GM11168 (cell line): ENCODE measurements at regions not wholly inside any gene's neighbourhood (a gene's known extent, or its start where the extent isn't known, plus 50 kb on each side); places are given as distances from the start of the nearest gene placed in this dataset.

Source experiments
- in situ Hi-C: fragments of 300-500 bp; cut with MboI; formaldehyde crosslinking; loops from one replicate; pipeline ENCODE4 v1.12.0; 2022; ENCODE audit warnings: low sequenced_read_pairs; ENCODE audit not compliant: unreplicated experiment

DNA sequence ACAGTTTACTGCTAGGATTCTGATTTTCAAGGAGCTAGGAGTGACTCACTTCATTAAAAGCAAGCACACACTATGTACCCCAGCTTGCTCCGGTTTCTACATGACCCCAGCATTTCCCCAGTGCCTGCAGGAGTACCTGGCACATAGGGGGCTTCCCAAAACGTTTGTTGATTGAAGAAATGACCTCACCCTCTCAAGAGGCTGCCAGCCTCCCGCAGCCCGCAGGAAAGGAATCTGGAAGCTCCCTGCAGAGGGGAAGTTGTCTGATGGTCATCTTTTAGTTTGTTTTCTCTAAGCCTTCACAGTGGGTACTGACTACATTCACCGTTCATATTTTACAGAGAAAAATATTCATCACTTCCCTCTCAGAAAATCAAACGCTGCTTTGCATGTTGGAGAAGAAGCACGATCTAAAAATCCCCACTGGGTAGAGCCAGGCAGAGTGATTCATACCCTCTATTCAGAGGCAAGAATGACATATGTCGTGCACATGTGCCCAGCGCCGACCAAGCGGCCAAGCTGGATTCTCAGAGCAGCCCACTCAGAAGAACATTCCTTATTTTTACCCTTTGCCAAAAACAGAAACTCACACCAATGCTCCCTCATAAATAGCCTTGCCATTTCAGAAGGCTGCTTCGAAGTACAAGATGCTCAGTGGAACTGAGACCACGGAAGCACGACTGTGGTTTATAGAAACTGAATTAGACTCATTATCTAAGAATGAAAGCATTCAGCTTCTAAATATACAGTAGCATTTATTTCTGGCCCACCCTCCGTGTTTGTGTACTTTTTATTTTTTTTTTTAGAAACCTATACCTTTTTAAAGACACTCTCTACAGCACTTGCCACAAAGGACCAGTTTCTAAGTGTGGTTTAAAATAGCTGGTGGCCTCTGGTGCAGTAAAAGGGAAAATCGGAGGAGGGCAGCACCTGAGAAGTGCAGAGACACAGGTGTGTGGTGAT, 143.2 kb downstream of the MIS18A start:
- in situ Hi-C loops: no loop called here

DNA sequence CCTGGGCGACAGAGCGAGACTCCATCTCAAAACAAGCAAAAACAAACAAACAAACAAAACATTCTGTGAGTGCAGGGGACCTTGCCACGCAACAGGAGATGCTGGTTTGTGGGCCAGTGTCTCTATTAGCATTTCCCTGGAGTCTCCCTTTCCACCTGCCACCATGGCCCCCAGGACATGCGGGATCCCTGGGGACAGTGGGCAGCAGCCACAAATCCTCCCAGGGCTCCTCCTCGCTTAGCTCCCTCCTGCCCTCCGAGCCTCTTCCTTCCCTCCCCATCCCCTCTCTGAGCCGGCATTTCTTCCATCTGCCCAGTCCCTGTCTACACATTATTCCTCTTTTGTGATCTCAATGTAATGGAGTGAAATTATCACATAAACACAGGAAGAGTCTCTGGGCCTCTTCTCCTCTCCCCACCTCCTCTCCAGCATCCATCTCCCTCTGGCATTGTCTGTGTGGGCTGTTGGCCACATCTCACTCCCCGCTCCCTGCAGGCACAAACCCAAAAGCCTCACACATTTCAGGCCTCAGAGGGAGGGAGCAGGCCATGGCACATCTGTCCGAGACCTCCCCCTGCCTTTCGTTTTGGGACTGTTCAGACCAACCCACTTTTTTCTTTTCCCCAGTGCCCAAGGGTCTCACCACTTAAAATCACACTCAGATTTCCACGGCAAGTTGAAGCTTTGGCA, 144.3 kb downstream of the MIS18A start:
- in situ Hi-C loops: no loop called here

DNA sequence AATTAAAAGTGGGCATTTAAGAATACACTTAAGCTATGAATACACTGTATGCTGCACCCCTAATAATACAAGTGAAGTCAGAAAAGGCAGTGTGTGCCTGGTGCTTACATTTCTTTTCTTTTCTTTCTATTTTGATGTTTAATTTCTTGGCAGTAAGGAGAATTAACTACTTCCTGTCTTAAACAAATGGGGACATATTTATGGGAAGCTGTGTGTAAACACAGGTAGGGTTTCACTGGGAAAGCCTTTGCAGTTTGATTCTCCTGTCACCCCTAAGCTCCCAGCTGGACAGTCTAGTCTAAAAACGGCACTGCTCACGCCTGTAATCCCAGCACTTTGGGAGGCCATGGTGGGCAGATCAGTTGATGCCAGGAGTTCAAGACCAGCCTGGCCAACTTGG, 146.0 kb downstream of the MIS18A start:
- in situ Hi-C loops: no loop called here

DNA sequence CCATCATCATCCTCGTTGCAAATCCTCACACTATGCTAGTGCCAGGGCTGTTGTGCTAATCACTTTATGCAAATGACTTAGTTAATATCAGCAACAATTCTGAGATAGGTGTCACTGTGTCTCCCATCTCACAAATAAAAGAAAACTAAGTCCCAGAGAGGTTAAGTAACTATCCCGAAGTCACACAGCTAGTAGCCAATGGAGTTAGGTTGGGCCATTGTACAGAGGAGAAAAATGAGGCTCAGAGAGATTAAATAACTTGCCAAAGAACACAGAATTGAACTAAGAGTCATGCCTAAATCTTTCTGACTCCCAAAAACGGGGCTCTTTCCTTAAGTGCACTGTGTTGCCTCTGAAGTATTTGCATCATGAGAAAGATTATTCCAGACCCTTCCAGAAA, 146.4 kb downstream of the MIS18A start:
- in situ Hi-C loops: no loop called here

DNA sequence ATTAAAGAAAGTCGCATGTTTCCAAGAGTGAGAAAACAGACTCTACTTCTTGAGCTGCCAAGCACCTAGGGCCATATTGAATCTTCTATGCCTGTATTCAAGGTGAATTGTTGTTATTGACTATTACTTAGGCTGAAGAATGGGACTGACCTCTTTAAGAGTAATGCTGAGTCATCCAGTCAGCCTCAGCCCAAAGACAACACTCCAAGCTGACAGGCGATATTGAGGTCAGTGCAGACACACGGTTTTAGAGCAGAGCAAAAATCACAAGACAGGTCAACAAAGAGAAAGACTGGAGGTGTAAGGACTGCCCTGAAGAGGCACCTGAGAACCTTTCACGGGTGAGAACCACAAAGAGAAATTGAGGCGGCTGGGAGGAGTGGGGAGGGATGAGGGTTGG, 146.9 kb downstream of the MIS18A start:
- in situ Hi-C loops: no loop called here

DNA sequence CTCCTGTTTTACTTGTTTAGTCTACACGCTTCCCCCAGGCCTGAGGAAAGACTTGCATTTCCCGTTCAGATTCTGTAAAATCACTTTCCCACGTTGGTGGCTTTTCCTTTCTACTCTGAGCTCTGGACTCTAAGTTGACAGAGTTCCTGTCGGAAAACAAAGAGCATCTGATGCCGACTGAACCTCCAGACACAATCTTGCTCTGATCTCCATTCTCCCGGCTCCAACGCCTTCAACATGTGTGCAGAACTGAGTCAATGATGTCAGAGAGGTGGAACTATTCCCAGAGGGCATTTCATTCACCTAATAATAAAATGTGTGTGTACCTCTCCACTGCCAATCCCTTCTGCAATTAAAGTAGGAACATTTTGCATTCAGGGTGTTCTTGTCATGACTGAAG, 147.7 kb downstream of the MIS18A start:
- in situ Hi-C loops: no loop called here

DNA sequence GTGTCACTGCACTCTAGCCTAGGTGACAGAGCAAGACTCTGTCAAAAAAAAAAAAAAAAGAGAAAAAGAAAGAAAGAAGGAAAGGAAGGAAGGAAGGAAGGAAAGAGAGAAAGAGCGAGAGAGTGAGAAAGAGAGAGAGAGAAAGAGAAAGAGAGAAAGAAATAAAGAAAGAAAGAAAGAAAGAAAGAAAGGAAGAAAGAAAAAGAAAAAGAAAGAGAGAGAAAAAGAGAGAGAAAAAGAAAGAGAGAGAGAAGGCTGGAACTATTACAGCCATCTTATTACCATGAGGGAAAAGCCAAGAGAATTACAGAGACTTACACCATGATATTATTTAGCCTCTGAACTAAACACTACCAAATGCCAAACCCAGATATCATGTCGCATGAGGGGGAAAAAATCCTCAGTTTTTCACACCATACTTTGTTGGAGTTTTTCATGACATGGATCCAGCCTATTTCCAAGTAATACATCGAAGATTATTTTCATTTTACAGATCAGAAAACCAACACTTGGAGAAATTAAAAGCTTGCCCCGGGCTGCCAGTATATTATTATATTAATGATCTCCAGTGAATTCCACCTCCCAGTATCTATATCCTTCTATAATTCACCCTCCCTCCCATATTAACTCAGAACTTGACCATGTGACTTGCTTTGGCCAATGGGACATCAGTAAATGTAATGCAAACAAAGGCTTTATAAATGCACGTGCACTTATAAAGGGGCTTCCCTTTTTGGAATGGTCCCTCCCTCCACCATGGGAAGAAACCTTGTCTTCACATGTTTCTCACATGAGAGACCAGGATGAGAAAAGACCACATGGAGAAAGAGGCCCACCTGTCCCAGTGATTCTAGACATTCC, 148.6 kb downstream of the MIS18A start:
- in situ Hi-C loops: no loop called here

DNA sequence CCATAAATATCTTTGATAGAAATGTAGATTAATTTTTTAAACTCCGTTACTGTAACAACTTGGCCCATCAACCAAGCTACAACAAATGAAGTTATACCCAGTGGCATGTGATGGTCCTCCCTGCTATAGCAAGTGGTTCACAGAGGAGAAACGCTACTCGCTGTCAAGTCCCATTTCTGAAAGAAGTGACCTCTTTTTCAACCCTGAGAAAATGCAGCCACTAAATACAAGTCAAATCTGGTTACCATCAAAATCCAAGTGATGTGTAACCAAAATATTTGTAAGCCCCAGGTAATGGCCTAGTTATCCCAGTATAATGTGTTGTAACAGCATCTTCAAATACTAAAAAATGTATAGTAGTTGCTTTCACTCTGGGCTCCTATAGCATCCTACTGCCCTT, 151.8 kb downstream of the MIS18A start:
- in situ Hi-C loops: loop anchor here (10.0 kb wide), 1 partner anchor 118 kb away; no protein-coding TSS in a partner anchor

DNA sequence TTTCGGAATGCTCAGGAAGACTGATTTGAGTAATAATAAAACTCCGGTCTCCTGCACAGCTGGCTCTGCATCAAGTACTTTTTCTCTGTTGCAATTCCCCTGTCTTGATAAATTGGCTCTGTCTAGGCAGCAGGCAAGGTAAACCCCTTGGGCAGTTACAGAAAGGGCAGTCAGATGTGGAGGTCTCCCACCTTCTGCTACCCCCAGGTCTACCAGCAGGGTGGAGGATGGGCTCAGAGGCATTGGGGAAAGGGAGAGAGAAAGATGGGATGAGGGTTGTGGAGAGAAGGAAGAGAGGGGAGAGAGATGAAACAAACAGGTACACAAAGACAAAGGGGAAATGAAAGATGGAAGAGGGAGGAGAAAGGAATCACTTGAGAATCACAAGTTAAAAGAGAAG, 156.8 kb downstream of the MIS18A start:
- in situ Hi-C loops: loop anchor here (10.0 kb wide), 1 partner anchor 123 kb away; no protein-coding TSS in a partner anchor

DNA sequence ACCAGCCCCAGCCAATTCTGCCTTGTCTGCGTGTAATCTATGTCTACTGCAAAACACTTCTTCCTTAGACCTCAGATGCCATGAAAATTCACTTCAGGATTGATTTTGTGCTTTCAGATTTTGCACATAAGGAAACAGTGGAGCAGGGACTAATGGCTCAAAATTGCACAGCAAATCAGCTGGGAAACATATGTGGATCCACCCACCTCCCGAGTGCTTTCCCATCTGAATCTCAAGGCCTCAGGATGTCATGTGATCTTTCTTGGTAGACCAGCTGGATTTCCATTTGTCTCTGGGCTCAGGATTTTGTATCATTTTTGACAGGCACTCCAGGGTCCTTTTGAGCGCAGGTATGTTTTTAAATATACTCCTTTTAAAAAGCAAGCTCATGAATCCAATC, 158.6 kb downstream of the MIS18A start:
- in situ Hi-C loops: loop anchor here (10.0 kb wide), 1 partner anchor 125 kb away; no protein-coding TSS in a partner anchor

DNA sequence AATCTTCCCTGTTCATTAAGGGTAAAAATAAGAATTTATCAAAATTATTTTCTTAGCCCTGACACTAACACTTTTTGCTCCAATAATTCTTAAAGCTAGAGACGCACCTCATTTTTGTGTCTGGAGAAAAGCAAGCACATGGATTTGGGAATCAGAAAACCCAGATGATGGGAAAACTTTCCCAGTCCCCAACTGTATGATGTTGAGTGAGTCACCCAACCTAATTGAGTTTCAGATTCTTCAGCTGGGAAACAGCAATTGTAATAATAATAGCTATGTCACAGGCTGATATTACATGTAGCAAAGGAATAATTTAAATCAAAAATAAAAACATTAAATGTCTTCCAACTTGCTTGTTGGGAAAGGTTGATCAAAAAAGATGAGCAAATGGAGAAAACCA, 159.0 kb downstream of the MIS18A start:
- in situ Hi-C loops: loop anchor here (10.0 kb wide), 1 partner anchor 125 kb away; no protein-coding TSS in a partner anchor

DNA sequence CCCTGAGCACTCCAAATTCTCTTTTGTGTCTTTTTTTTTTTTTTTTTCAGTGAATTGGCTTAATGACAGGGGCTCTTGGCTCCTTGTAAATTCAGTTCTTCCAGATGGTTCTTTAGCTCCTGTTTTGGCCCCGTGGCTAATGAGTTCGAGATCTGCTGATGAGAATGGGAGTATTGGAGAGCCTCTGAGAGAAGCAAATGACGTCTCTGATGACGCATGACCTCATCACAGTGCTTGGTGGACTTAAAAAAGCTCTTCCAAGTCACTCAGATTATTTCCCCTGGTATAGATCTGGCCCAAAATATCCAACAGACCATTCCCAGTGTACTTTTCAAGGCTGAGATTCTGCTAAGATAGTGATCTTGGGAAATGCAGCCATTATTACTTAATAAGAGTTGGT, 159.5 kb downstream of the MIS18A start:
- in situ Hi-C loops: no loop called here

DNA sequence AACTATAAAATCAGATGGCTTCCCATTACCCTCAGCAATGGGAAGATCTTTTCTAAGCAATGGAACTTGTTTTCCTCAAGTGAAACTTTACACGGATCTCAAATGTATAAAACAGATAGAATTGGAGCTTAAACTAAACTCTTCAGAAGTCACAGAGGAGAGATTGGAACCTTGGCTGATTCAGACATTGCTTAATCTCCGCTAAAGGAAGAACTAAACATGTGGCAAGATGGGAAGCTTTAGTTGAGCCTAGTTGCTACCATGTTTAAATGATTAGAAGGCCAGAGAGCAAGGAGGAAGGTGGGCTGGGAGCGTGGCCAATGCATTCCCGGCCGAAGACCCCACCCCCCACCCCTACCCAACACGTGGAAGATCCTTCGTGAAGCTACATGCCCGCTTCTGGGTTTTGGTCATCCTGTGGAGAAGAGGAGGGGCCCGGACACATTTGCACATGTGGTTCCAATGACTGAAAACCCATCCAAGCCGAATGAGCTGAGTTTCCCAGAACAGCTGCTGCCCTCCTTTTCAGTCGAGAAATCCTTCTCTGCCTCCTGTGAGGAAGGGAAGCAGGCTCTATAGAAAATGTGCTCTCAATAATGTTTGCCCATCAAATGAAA, 164.3 kb downstream of the MIS18A start:
- in situ Hi-C loops: no loop called here

DNA sequence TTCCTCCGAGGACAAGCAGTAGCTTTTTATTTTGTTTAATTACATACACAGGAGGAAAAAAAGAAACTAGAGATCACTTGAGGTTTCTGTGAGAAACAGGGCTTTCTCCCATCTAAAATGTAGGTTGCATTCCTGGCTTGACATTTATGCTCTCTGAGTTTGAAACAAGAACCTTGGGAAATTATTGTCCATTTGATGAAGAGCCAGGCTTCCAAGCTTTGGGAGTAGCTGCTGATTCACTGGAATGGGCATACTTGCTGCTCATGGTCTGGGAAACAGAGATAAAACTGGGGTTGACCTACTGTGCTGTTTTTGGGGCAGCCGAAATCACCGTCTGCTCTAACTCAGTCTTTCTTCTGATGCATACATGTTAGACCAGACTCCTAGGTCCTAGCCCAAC, 165.4 kb downstream of the MIS18A start:
- in situ Hi-C loops: no loop called here

DNA sequence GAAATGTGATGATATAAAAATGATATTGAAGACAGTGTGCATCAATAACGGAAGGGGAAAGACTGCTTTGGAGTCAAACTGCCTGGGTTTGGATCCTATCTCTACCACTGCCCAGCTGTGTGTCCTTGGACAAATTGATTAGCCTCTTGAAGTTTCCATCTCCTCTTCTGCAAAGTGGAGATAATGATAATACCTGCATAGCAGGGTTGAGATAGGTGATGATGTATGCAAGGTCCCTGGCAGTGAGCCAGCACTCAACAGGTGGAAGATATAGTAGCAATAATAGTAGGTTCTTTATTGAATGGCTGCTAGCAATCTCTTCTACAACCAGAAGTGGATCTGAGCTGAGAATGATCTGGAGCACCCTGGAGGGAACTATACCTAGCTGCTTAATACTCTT, 166.7 kb downstream of the MIS18A start:
- in situ Hi-C loops: no loop called here

DNA sequence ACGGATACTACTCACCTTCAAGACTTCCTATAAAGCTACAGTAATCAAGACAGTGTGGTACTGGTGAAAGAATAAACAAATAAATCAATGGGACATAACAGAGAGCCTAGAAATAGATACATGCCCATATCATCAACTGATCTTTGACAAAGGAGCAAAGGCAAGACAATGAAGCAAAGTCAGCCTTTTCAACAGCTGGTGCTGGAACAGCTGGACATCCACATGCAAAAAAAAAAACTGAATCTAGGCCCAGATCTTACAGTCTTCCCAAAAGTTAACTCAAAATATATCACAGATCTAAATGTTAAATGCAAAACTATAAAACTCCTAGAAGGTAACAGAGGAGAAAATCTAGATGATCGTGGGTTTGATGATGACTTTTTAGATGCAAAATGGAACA, 170.3 kb downstream of the MIS18A start:
- in situ Hi-C loops: no loop called here

DNA sequence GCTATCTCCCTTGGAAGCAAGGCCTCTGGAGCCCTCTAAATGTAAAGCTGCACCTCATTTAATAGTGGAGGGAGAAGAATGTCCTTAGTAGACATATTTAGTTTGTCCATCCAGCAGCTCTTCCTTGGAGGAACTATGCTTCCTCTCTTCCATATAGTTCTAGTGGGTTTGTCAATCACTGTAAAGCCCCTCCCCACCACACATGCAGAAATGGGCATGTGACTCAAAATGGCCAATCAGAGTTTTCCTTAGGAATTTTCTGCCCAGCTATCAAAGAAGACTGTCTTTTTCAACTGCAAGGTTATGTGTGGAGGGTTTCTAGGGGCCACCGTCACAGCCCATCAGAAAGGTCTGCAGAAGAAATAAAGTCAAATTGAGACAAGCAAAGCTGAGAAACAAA, 175.5 kb downstream of the MIS18A start:
- in situ Hi-C loops: no loop called here

DNA sequence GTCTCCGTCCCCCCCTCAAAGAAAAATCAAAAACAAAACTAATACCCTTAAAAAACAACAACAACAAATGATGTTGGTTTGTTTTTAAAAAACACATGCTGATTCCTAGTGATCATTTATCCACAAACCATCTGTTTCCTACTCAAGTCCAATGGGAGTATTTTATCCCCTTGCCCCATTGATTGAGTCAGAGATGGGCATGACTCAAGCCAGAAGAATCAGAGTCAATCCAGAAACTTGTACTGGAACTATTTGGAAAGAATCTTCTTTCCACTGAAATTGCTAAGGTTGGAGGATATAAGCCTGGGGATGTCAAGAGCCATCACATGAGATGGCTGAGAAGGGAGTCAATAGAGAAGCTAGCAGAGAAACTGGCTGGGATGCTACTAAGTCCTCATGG, 176.4 kb downstream of the MIS18A start:
- in situ Hi-C loops: no loop called here

DNA sequence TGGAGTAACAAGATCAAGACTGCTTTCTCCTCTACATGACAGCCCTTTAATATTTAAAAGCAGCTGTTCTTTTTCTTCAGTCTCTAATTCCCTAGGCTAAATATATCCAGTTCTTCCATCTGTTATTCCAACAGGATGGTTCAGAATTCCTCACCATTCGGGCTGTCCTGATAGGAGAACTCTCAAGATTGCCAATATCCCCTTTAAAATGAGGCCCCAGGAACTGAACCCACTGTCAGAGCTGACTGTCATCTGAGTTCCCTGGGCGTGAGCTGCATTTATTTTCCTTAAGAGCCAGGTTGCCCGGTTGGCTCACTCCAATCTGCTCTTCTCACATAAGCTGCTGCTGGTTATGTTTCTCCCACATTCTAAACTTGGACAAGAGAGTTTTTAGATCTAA, 177.6 kb downstream of the MIS18A start:
- in situ Hi-C loops: no loop called here

DNA sequence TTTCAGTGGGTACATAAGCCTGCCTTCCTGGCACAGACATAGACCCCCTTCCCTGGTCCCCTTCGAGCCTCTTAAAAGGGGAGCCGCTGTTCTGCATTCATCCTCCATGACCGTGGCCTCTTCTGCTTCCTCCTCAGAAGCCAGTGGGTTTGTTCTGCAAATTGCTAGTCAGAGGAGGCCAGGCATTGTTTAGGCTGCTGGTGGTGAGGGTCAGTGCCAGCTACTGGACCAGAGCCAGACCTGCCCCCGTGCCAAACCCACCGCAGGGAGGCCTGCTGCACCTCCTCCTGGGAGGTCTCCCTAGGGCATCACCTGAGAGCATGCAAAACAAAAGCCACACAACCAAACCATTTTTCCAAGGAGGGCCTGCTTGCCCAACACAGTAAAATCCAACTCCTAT, 178.4 kb downstream of the MIS18A start:
- in situ Hi-C loops: no loop called here
